Cerebellar cortex (tissue), 1 donor: ENCODE measurements at regions not wholly inside any gene's neighbourhood (a gene's known extent, or its start where the extent isn't known, plus 50 kb on each side); places are given as distances from the start of the nearest gene placed in this dataset.

ENCODE experiments used
- DNase-seq: peaks from one replicate; pipeline ENCODE4 v3.0.0-alpha.2; 2015; ENCODE audit warnings: low spot score

GRCh38 chr19:27580906-27581305 lies 1632.0 kb downstream of the UQCRFS1 start:
- no peak for DNase-seq
